ENCODE measurements at regions not wholly inside any gene's neighbourhood (a gene's known extent, or its start where the extent isn't known, plus 50 kb on each side); places are given as distances from the start of the nearest gene placed in this dataset.

GRCh38 chr1:232512712-232513111 is 117.2 kb downstream of the SIPA1L2 start:
- H3K9ac ChIP-seq = no peak overlapping the region
- H4K20me1 ChIP-seq (ENCODE audit: insufficient read depth) = no peaks in the 10 kb centered on the region
- no peak overlapping the region for H3K27ac ChIP-seq
- H3K4me1 ChIP-seq (ENCODE audit: low read depth, poor library complexity, severe bottlenecking) = no peaks in the 10 kb centered on the region
- H3K4me2 ChIP-seq = no peak overlapping the region
- H3K27me3 ChIP-seq (ENCODE audit: insufficient read depth, low read depth) = no peaks in the 10 kb centered on the region
- H3K4me3 ChIP-seq (IDR thresholded peaks at IDR 0.05; ENCODE audit: insufficient read depth, low read depth, low read length) = no peak overlapping the region
- TF ChIP-seq CTCF (conservative IDR thresholded peaks at IDR 0.05; ENCODE audit: low read depth, low read length) = no peak
- H3K36me3 ChIP-seq (ENCODE audit: insufficient read depth) = no peaks in the 10 kb centered on the region
- H2AFZ ChIP-seq (ENCODE audit: low read depth) = no peak overlapping the region
- H3K79me2 ChIP-seq (ENCODE audit: insufficient read depth, low read depth) = no peaks in the 10 kb centered on the region

- no peak overlapping the region for H3K9ac ChIP-seq
- no peaks in the 10 kb centered on the region for H3K27me3 ChIP-seq (ENCODE audit: insufficient read depth, low read depth)
- H3K4me1 ChIP-seq (ENCODE audit: low read depth, poor library complexity, severe bottlenecking) = no peaks in the 10 kb centered on the region
- H4K20me1 ChIP-seq (ENCODE audit: insufficient read depth) = no peaks in the 10 kb centered on the region
- H3K79me2 ChIP-seq (ENCODE audit: insufficient read depth, low read depth) = no peaks in the 10 kb centered on the region
- H3K27ac ChIP-seq = no peak overlapping the region
- no peaks in the 10 kb centered on the region for H3K36me3 ChIP-seq (ENCODE audit: insufficient read depth)
- H3K4me3 ChIP-seq (IDR thresholded peaks at IDR 0.05; ENCODE audit: insufficient read depth, low read depth, low read length) = no peak overlapping the region
- H3K4me2 ChIP-seq = no peak overlapping the region
- TF ChIP-seq CTCF (conservative IDR thresholded peaks at IDR 0.05; ENCODE audit: low read depth, low read length) = no peak
- no peak overlapping the region for H2AFZ ChIP-seq (ENCODE audit: low read depth)
Observed at GRCh38 chr1:232511172-232511571, 118.8 kb downstream of the SIPA1L2 start.

- H3K27me3 ChIP-seq (ENCODE audit: insufficient read depth, low read depth) = no peaks in the 10 kb centered on the region
- H3K4me3 ChIP-seq (IDR thresholded peaks at IDR 0.05; ENCODE audit: insufficient read depth, low read depth, low read length) = no peak overlapping the region
- H3K36me3 ChIP-seq (ENCODE audit: insufficient read depth) = no peaks in the 10 kb centered on the region
- no peak overlapping the region for H2AFZ ChIP-seq (ENCODE audit: low read depth)
- no peaks in the 10 kb centered on the region for H4K20me1 ChIP-seq (ENCODE audit: insufficient read depth)
- no peaks in the 10 kb centered on the region for H3K79me2 ChIP-seq (ENCODE audit: insufficient read depth, low read depth)
- no peak for TF ChIP-seq CTCF (conservative IDR thresholded peaks at IDR 0.05; ENCODE audit: low read depth, low read length)
- H3K4me2 ChIP-seq = no peak overlapping the region
- no peaks in the 10 kb centered on the region for H3K4me1 ChIP-seq (ENCODE audit: low read depth, poor library complexity, severe bottlenecking)
- H3K27ac ChIP-seq = no peak overlapping the region
- H3K9ac ChIP-seq = no peak overlapping the region
Observed at GRCh38 chr1:232510367-232511110, 119.4 kb downstream of the SIPA1L2 start.

GRCh38 chr1:232509570-232509969 is 120.4 kb downstream of the SIPA1L2 start:
- Histone ChIP-seq H3K27ac (no peak overlapping the region), H3K79me2 (ENCODE audit: insufficient read depth, low read depth) (no peaks in the 10 kb centered on the region), H3K4me3 (IDR thresholded peaks at IDR 0.05; ENCODE audit: insufficient read depth, low read depth, low read length) (no peak overlapping the region), H3K36me3 (ENCODE audit: insufficient read depth) (no peaks in the 10 kb centered on the region), H3K4me2 (no peak overlapping the region), H3K27me3 (ENCODE audit: insufficient read depth, low read depth) (no peaks in the 10 kb centered on the region), H4K20me1 (ENCODE audit: insufficient read depth) (no peaks in the 10 kb centered on the region), H3K4me1 (ENCODE audit: low read depth, poor library complexity, severe bottlenecking) (no peaks in the 10 kb centered on the region), H2AFZ (ENCODE audit: low read depth) (no peak overlapping the region), H3K9ac (no peak overlapping the region)
- TF ChIP-seq CTCF (conservative IDR thresholded peaks at IDR 0.05; ENCODE audit: low read depth, low read length) = no peak
